ENCODE measurements at regions not wholly inside any gene's neighbourhood (a gene's known extent, or its start where the extent isn't known, plus 50 kb on each side); places are given as distances from the start of the nearest gene placed in this dataset.
"Not testable (repeated sequence)": the region's sequence is repeated elsewhere in the genome, so short reads cannot be mapped to it uniquely, and the experiment has no call there.

DNA sequence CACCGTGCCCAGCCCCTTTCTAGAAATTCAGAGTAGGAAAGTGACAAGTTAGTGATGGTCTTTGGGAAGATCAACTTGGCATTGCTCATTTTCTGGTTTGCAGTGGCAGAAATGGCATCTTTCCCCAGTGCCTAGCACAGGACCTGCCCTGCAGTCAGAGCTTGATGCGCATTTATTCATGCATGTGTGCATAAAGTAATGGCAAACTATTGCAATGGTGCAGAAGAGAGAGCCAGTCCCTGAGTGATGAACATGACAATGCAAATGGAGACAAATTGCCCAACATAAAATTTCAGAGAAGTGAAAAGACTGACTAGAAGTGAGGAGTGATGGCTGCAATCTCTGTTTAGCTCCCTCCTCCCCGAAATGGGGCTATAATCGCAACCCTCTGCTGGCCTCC is 268.2 kb downstream of the CCSER2 start:
- Histone ChIP-seq H3K27me3 (no peaks in the 10 kb centered on the region), H3K27ac (no peak overlapping the region), H3K9me3 (no peaks in the 10 kb centered on the region), H3K4me1 (no peaks in the 10 kb centered on the region), H3K4me3 (no peak overlapping the region), H3K36me3 (no peaks in the 10 kb centered on the region)
- intact Hi-C loops (cut with DNase I), result no loop called here
- WGBS, 2 donors, result 81 to 88% methylated on average over 4 of the region's 4 CpGs
- FAIRE-seq (no peak), DNase-seq (no peak), ATAC-seq (no peak)
- TF ChIP-seq, protein P1, sequence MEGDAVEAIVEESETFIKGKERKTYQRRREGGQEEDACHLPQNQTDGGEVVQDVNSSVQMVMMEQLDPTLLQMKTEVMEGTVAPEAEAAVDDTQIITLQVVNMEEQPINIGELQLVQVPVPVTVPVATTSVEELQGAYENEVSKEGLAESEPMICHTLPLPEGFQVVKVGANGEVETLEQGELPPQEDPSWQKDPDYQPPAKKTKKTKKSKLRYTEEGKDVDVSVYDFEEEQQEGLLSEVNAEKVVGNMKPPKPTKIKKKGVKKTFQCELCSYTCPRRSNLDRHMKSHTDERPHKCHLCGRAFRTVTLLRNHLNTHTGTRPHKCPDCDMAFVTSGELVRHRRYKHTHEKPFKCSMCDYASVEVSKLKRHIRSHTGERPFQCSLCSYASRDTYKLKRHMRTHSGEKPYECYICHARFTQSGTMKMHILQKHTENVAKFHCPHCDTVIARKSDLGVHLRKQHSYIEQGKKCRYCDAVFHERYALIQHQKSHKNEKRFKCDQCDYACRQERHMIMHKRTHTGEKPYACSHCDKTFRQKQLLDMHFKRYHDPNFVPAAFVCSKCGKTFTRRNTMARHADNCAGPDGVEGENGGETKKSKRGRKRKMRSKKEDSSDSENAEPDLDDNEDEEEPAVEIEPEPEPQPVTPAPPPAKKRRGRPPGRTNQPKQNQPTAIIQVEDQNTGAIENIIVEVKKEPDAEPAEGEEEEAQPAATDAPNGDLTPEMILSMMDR (IDR thresholded peaks at IDR 0.05), result no peak

DNA sequence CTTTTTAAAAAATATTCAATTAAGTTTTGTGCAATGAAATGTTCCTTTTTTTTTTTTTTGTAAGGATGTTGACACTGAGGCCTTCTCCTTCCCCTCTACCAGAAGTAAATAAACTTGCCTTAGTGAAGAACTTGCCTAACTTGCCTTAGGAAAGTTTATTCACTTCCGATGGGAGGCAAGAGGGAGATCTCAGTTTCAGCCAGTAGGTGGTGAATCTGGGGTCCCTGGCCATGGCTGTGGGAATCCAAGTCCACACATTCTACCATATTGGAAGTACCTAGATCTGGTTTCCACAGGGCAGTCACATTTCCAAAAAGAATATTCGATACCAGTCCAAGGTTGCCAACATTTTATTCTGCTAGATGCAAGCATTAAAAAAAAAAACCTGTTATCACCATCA is 270.9 kb downstream of the CCSER2 start:
- Histone ChIP-seq H3K27ac (no peak overlapping the region), H3K9me3 (no peaks in the 10 kb centered on the region), H3K27me3 (no peaks in the 10 kb centered on the region), H3K4me1 (no peaks in the 10 kb centered on the region), H3K4me3 (no peak overlapping the region), H3K36me3 (no peaks in the 10 kb centered on the region)
- DNase-seq (no peak), FAIRE-seq (no peak), ATAC-seq (no peak)
- 66 to 74% methylated on average over 2 of the region's 2 CpGs for WGBS, 2 donors
- TF ChIP-seq, protein P1 (IDR thresholded peaks at IDR 0.05), result no peak
- intact Hi-C loops (cut with DNase I), result no loop called here

DNA sequence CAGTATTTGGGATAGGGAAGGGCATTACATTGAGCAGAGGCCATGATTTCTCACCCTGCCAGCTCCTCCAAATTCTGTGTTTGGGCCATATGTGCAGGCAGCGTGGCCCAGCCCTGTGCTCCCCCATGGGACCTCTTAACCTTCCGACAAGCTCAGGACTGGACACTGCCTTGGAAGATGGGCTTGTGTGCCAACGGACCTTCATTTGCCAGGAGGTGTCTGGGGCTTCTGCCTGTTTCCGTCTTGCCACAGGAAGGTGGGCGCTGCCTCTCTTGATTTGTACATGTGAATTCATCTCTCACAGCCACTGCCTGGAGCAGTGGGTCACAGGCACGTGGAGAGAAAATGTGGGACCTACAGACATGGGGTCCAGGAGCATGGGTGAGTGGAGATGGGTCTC is 272.6 kb downstream of the CCSER2 start:
- H3K4me1 ChIP-seq, result no peaks in the 10 kb centered on the region
- H3K9me3 ChIP-seq, result no peaks in the 10 kb centered on the region
- no peak overlapping the region for H3K27ac ChIP-seq
- no peaks in the 10 kb centered on the region for H3K36me3 ChIP-seq
- TF ChIP-seq, protein P1 (IDR thresholded peaks at IDR 0.05), result no peak
- H3K4me3 ChIP-seq, result no peak overlapping the region
- intact Hi-C loops (cut with DNase I), result no loop called here
- no peak for FAIRE-seq
- WGBS, 2 donors, result 69 to 70% methylated on average over 6 of the region's 6 CpGs
- H3K27me3 ChIP-seq, result no peaks in the 10 kb centered on the region
- no peak for DNase-seq
- no peak for ATAC-seq

DNA sequence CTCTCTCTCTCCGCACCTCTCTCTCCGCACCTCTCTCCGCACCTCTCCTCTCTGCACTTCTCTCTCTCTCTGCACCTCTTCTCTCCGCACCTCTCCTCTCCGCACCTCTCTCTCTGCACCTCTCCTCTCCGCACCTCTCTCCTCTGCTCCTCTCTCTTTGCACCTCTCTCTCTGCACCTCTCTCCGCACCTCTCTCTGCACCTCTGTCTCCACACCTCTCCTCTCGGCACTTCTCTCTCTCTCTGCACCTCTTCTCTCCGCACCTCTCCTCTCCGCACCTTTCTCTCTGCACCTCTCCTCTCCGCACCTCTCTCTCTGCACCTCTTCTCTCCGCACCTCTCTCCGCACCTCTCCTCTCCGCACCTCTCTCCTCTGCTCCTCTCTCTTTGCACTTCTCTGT is 274.2 kb downstream of the CCSER2 start:
- WGBS, 2 donors, result 60 to 69% methylated on average over 14 of the region's 14 CpGs
- H3K27me3 ChIP-seq; H3K4me1 ChIP-seq; H3K4me3 ChIP-seq; H3K9me3 ChIP-seq; ATAC-seq; H3K27ac ChIP-seq; FAIRE-seq; DNase-seq; intact Hi-C loops (cut with DNase I); H3K36me3 ChIP-seq: not testable (repeated sequence)

DNA sequence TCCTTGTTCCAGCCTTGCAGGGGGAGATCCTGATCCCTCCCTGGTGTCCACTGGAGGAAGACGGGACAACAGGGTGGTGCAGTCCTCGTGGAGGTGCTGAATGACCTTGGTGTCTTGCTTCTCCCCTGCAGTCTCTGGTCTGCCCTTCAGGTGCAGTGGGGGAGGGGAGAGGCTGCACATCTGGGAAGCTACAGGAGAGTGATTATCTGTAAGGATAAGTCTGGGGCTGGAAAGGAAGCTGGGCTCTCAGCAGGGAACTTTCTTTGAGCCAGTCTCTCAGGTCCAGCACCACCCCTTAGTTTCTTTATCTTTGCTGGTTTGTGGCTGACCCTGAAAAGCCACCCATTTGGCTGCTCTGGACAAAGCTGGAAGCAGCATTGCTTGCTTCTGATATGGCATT is 275.6 kb downstream of the CCSER2 start:
- TF ChIP-seq, protein P1 (IDR thresholded peaks at IDR 0.05), result no peak
- Histone ChIP-seq H3K9me3 (no peaks in the 10 kb centered on the region), H3K27ac (no peak overlapping the region), H3K36me3 (no peaks in the 10 kb centered on the region), H3K4me1 (no peaks in the 10 kb centered on the region), H3K27me3 (no peaks in the 10 kb centered on the region), H3K4me3 (no peak overlapping the region)
- no peak for DNase-seq
- no peak for ATAC-seq
- FAIRE-seq, result no peak
- intact Hi-C loops (cut with DNase I), result no loop called here
- WGBS, 2 donors, result 5 to 14% methylated on average over 2 of the region's 2 CpGs

DNA sequence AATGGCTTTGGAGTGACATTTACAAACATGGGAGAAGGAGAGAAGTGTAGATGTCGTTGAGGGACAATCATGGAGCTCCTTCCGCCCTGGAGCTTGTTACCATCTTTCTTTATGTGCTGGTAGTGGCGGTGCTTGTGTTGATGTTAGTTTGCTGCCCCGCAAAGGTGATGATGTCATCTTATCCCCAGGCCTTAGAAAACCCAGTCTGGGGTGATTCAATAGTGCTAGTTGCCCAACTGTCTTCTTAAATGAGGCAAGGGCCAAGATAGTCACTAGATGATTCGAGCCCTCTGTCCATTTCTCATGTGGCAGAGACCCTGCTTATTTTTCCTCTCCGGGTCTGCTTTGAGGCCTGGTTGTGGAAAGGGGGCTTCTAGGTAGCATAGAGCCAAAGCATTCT is 277.4 kb downstream of the CCSER2 start:
- WGBS, 2 donors, result 71 to 82% methylated on average over 6 of the region's 6 CpGs
- TF ChIP-seq, protein P1 (IDR thresholded peaks at IDR 0.05), result no peak
- Histone ChIP-seq H3K9me3 (no peaks in the 10 kb centered on the region), H3K27me3 (no peaks in the 10 kb centered on the region), H3K27ac (no peak overlapping the region), H3K4me1 (no peaks in the 10 kb centered on the region), H3K4me3 (no peak overlapping the region), H3K36me3 (no peaks in the 10 kb centered on the region)
- DNase-seq, result no peak
- ATAC-seq, result no peak
- FAIRE-seq, result no peak
- intact Hi-C loops (cut with DNase I), result no loop called here
